Keratinocyte (primary cell): ENCODE measurements at regions not wholly inside any gene's neighbourhood (a gene's known extent, or its start where the extent isn't known, plus 50 kb on each side); places are given as distances from the start of the nearest gene placed in this dataset.

Source experiments
- EZH2 ChIP-seq: IDR thresholded peaks from one replicate; pipeline ENCODE4 v1.6.1; 2012; ENCODE audit warnings: inconsistent platforms, mild to moderate bottlenecking, low read length, moderate library complexity
- TF ChIP-seq, protein P1 (sequence below), 3 experiments: IDR thresholded peaks in 1 of 3; conservative IDR thresholded peaks in 1 of 3; optimal IDR thresholded peaks in 1 of 3; 2 replicates in 2 of 3; 3 replicates in 1 of 3; pipeline versions ENCODE3 to v1.5.1; 2011; ENCODE audit warnings: low read length in 3 of 3, mild to moderate bottlenecking in 3 of 3, moderate library complexity in 2 of 3, control low read depth in 1 of 3, inconsistent platforms in 1 of 3; ENCODE audit not compliant: insufficient read depth in 2 of 3; ENCODE audit errors: extremely low read depth in 1 of 3

DNA sequence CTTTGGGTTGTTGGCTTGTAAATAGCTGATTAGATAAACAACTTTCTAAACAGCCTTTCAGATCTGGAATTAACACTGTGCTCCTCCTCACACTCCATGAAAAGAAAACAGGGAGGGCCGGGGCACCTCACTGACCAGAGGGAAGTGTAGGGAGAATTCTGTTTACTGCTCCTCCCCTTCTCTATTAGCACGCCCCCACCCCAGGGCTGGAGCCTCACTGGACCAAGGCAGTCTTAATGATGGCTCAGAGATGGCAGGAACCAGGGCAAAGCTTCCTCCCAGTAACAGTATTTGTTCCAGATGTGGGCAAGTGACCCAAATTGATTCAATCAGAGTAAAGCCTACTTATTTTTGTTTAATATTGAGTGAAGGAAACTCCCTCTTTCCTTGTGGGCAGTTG is 256.6 kb downstream of the MSX2 start:
- TF ChIP-seq, protein P1, sequence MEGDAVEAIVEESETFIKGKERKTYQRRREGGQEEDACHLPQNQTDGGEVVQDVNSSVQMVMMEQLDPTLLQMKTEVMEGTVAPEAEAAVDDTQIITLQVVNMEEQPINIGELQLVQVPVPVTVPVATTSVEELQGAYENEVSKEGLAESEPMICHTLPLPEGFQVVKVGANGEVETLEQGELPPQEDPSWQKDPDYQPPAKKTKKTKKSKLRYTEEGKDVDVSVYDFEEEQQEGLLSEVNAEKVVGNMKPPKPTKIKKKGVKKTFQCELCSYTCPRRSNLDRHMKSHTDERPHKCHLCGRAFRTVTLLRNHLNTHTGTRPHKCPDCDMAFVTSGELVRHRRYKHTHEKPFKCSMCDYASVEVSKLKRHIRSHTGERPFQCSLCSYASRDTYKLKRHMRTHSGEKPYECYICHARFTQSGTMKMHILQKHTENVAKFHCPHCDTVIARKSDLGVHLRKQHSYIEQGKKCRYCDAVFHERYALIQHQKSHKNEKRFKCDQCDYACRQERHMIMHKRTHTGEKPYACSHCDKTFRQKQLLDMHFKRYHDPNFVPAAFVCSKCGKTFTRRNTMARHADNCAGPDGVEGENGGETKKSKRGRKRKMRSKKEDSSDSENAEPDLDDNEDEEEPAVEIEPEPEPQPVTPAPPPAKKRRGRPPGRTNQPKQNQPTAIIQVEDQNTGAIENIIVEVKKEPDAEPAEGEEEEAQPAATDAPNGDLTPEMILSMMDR (optimal IDR thresholded peaks at IDR 0.05 in 1 of 3, IDR thresholded peaks at IDR 0.05 in 1 of 3, conservative IDR thresholded peaks at IDR 0.05 in 1 of 3; ENCODE audit: extremely low read depth in 1 of 3, insufficient read depth in 2 of 3, low read length in 3 of 3) = no peak
- TF ChIP-seq EZH2 = no peak
